ENCODE measurements at regions not wholly inside any gene's neighbourhood (a gene's known extent, or its start where the extent isn't known, plus 50 kb on each side); places are given as distances from the start of the nearest gene placed in this dataset.

DNA sequence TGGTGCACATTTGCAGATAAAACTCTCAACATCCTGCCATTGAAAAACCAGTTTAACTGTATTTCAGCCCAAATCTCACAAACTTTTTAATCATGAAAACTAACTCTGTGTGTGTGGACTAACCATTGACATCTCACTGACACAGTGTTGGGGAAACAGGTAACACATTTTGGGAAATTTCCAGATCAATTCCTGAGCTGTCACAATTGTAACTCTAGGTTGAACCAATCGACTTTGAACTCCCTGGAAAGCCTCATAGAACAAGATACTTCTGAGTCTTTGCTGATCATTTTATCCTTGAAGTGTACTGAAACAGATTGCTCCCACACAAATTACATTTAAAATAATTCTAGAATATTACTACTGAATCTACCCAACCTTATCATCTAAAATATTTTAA lies 667.9 kb upstream of the NR2F2 start:
- Histone ChIP-seq H4K20me1 (ENCODE audit: insufficient read depth, low read length) (no peaks in the 10 kb centered on the region), H3K36me3 (replicated peaks in 1 of 2; ENCODE audit: control insufficient read depth in 1 of 2, insufficient read depth in 2 of 2, low read length in 2 of 2) (no peaks in the 10 kb centered on the region), H3K9ac (ENCODE audit: insufficient read depth, low read depth, low read length) (no peak overlapping the region), H3K4me2 (ENCODE audit: low read depth, low read length) (no peak overlapping the region), H3K27me3 (ENCODE audit: control insufficient read depth in 1 of 2, insufficient read depth in 2 of 2, low read length in 2 of 2) (no peaks in the 10 kb centered on the region; a peak in 1 of 5 replicates), H3K27ac (ENCODE audit: extremely low read length, insufficient read depth, low read length) (no peak overlapping the region), H3K79me2 (ENCODE audit: insufficient read depth, low read length) (no peaks in the 10 kb centered on the region), H3K4me1 (ENCODE audit: insufficient read depth, low read length) (no peaks in the 10 kb centered on the region), H3K9me3 (ENCODE audit: low read length) (peaks cover 64% of the 10 kb centered on the region), H3K4me3 (replicated peaks in 1 of 3; ENCODE audit: insufficient read depth in 1 of 3, low read depth in 2 of 3, low read length in 3 of 3) (no peak overlapping the region), H2AFZ (ENCODE audit: low read length) (no peak overlapping the region)
- no peak for DNase-seq (ENCODE audit: low spot score)
- in situ Hi-C loops (cut with HindIII; ENCODE audit: extremely low pct_ligation_motif_present, low pct_unique_long_range_greater_than_20kb): no loop called here
- no peak for ATAC-seq
- POLR2A ChIA-PET: no interaction called here
- no TSS peak for BruUV-seq (replicated peaks)
- CTCF ChIA-PET (ENCODE audit: low intra/inter-chr PET ratio, low total read pairs): no interaction called here
- WGBS (ENCODE audit: low lambda C conversion rate): 0% methylated on average over 1 of the region's 1 CpG
- FAIRE-seq: no peak
- intact Hi-C loops (cut with micrococcal nuclease; ENCODE audit: unreplicated experiment): no loop called here
- TF ChIP-seq, protein P1, sequence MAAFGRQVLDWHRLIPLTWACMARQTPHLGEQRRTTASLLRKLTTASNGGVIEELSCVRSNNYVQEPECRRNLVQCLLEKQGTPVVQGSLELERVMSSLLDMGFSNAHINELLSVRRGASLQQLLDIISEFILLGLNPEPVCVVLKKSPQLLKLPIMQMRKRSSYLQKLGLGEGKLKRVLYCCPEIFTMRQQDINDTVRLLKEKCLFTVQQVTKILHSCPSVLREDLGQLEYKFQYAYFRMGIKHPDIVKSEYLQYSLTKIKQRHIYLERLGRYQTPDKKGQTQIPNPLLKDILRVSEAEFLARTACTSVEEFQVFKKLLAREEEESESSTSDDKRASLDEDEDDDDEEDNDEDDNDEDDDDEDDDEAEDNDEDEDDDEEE (CRISPR knock-in tag; IDR thresholded peaks at IDR 0.05): no peak
- no peak for TF ChIP-seq ZNF282 (IDR thresholded peaks at IDR 0.05; ENCODE audit: partially characterized antibody)

DNA sequence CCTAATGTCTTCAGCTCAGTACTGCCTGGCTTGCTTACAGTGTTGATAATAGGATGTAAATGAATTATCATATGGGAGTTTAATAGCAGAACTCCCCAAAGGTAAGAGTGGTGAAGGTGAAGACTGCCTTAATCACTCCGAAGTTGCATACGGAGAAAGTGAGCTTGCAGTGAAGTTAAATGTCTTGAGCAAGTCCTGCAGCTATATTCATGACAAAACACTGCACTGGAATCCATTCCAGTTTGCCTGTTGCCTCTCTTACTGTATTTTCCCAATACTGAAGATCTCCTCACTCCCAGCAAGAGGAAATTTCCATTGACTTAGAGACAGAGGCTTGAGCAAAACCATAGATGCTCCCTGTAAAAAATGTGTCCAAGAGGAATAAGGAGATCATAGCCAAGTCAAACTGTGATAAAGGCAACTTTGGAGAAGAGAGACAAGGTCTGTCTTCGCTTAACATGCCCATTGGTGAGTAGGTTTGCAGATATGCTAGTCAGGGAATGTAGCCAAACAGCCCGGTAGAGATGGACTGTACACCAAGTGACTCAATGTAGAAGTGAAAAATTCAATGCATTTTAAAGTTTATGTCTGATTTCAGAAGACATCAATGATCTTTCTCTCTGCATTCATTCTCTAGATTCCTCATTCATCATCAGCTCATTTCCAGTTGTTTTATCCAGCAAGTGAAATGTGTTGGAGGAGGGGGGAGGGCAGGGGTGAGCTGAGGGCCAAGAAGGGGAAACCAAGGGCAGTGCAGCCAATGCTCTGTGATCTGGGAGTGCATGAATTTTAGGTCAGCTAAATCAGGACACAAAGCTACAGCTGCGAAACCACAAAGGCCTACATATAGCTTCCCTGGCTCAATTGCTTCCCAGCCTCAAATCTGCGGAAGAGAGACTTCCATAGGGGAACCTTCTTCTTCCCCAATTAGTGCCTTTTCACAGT lies 667.1 kb upstream of the NR2F2 start:
- H3K27me3 ChIP-seq (ENCODE audit: control insufficient read depth in 1 of 2, insufficient read depth in 2 of 2, low read length in 2 of 2): no peaks in the 10 kb centered on the region; a peak in 1 of 5 replicates
- FAIRE-seq: no peak
- no peak for TF ChIP-seq ZFP36L2 (CRISPR knock-in tag; IDR thresholded peaks at IDR 0.05)
- no peak for TF ChIP-seq ZC3H13 (CRISPR knock-in tag; IDR thresholded peaks at IDR 0.05)
- no peak for TF ChIP-seq ZNF766 (CRISPR knock-in tag; IDR thresholded peaks at IDR 0.05; ENCODE audit: borderline replicate concordance)
- TF ChIP-seq, protein P2, sequence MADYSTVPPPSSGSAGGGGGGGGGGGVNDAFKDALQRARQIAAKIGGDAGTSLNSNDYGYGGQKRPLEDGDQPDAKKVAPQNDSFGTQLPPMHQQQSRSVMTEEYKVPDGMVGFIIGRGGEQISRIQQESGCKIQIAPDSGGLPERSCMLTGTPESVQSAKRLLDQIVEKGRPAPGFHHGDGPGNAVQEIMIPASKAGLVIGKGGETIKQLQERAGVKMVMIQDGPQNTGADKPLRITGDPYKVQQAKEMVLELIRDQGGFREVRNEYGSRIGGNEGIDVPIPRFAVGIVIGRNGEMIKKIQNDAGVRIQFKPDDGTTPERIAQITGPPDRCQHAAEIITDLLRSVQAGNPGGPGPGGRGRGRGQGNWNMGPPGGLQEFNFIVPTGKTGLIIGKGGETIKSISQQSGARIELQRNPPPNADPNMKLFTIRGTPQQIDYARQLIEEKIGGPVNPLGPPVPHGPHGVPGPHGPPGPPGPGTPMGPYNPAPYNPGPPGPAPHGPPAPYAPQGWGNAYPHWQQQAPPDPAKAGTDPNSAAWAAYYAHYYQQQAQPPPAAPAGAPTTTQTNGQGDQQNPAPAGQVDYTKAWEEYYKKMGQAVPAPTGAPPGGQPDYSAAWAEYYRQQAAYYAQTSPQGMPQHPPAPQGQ (CRISPR knock-in tag; IDR thresholded peaks at IDR 0.05; ENCODE audit: borderline replicate concordance): no peak
- TF ChIP-seq CEBPB (IDR thresholded peaks at IDR 0.05; ENCODE audit: borderline replicate concordance, low read depth, low read length): peak; percentile 25; the same call in 1 of the 2 replicates
- BruUV-seq (replicated peaks): no TSS peak
- H3K79me2 ChIP-seq (ENCODE audit: insufficient read depth, low read length): no peaks in the 10 kb centered on the region
- 35% methylated on average over 6 of the region's 6 CpGs for WGBS (ENCODE audit: low lambda C conversion rate)
- H3K4me2 ChIP-seq (ENCODE audit: low read depth, low read length): no peak overlapping the region
- ATAC-seq: no peak
- POLR2A ChIA-PET: no interaction called here
- CTCF ChIA-PET (ENCODE audit: low intra/inter-chr PET ratio, low total read pairs): no interaction called here
- intact Hi-C loops (cut with micrococcal nuclease; ENCODE audit: unreplicated experiment) (no loop called here), in situ Hi-C loops (cut with HindIII; ENCODE audit: extremely low pct_ligation_motif_present, low pct_unique_long_range_greater_than_20kb) (no loop called here)
- no peak overlapping the region for H2AFZ ChIP-seq (ENCODE audit: low read length)
- no peak for DNase-seq (ENCODE audit: low spot score)
- no peaks in the 10 kb centered on the region for H3K36me3 ChIP-seq (replicated peaks in 1 of 2; ENCODE audit: control insufficient read depth in 1 of 2, insufficient read depth in 2 of 2, low read length in 2 of 2)
- no peaks in the 10 kb centered on the region for H4K20me1 ChIP-seq (ENCODE audit: insufficient read depth, low read length)
- H3K9me3 ChIP-seq (ENCODE audit: low read length): peaks cover 61% of the 10 kb centered on the region
- H3K4me3 ChIP-seq (replicated peaks in 1 of 3; ENCODE audit: insufficient read depth in 1 of 3, low read depth in 2 of 3, low read length in 3 of 3): no peak overlapping the region
- H3K4me1 ChIP-seq (ENCODE audit: insufficient read depth, low read length): no peaks in the 10 kb centered on the region
- no peak overlapping the region for H3K27ac ChIP-seq (ENCODE audit: extremely low read length, insufficient read depth, low read length)
- H3K9ac ChIP-seq (ENCODE audit: insufficient read depth, low read depth, low read length): no peak overlapping the region
